ENCODE measurements at regions not wholly inside any gene's neighbourhood (a gene's known extent, or its start where the extent isn't known, plus 50 kb on each side); places are given as distances from the start of the nearest gene placed in this dataset.

DNA sequence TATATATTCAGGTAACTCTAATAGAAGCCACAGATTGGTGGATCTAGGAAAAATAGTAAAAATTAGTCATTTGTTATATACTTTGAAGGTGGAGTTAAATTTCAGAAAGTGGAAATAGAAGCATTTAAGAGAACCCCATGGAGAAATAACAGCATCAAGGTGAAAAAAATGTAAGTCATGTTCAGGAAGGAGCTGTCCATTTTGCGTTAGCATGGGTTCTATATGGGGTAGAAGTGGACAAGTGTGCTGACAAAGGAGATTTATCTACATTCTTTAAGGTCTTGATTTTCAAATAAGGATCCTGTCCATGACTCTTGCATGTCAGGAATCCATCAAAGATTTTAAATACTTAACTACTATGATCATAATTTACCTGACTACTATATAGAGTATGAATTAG lies 50.2 kb upstream of the ROBO1 start:
- Histone ChIP-seq H3K9ac (ENCODE audit: low read length) (no peak overlapping the region), H3K27ac (ENCODE audit: low read length) (no peak overlapping the region), H3K36me3 (ENCODE audit: control insufficient read depth, low read depth, low read length) (no peaks in the 10 kb centered on the region), H3K9me3 (ENCODE audit: control insufficient read depth, low read depth, low read length) (no peaks in the 10 kb centered on the region), H3K4me1 (ENCODE audit: control insufficient read depth, low read depth, low read length) (no peaks in the 10 kb centered on the region), H3K27me3 (ENCODE audit: control insufficient read depth, insufficient read depth, low read length) (no peaks in the 10 kb centered on the region), H3K4me3 (ENCODE audit: low read length) (no peak overlapping the region)

Measured in iPS-18a (cell line).